ENCODE measurements at regions not wholly inside any gene's neighbourhood (a gene's known extent, or its start where the extent isn't known, plus 50 kb on each side); places are given as distances from the start of the nearest gene placed in this dataset.

DNA sequence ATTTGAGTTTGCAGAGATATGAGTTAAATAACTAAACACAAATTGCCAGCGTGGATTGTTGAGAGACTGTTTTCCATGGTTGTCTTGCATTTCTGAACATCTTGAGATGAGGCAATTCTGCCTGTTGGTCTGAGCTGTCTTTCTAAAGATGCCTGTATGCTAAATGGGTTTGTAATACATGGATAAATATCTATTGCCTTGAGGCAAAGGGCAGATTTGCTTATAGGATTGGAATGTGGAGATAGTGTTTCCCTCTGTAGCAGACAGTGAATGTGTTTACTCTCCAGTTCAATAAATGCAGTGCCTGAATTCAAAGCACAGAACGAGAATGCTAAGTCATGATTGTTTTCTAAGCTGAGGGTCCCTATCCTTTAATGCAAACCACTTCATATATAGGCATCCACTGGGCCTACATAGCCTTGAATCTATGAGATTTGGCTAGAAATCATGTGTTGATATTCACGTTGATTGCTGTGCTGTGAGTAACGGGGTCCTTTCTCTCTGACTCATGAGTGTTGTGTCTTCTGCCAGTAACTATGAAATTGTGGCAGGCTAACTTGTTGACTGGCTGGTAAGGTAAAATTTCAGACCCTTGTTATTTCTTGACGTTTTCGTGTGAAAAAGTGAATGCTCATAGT, 2554.8 kb downstream of the PCDH9 start:
- no peak for TF ChIP-seq BHLHE40 (IDR thresholded peaks at IDR 0.05; ENCODE audit: low read length)
- no peak for TF ChIP-seq EP300 (IDR thresholded peaks at IDR 0.05; ENCODE audit: low read depth in 2 of 2, low read length in 2 of 2)
- no peak for TF ChIP-seq EP300 (CRISPR knock-in tag; IDR thresholded peaks at IDR 0.05; ENCODE audit: borderline replicate concordance)
- TF ChIP-seq NR2F2 (IDR thresholded peaks at IDR 0.05; ENCODE audit: borderline replicate concordance, low read depth), result no peak
- no peak for TF ChIP-seq ZNF644 (CRISPR knock-in tag; IDR thresholded peaks at IDR 0.05; ENCODE audit: low read depth)
- TF ChIP-seq CHD4 (IDR thresholded peaks at IDR 0.05; ENCODE audit: borderline replicate concordance, low read length), result no peak
- TF ChIP-seq CENPT (CRISPR knock-in tag; IDR thresholded peaks at IDR 0.05; ENCODE audit: low read depth), result no peak
